ENCODE measurements at regions not wholly inside any gene's neighbourhood (a gene's known extent, or its start where the extent isn't known, plus 50 kb on each side); places are given as distances from the start of the nearest gene placed in this dataset.

DNA sequence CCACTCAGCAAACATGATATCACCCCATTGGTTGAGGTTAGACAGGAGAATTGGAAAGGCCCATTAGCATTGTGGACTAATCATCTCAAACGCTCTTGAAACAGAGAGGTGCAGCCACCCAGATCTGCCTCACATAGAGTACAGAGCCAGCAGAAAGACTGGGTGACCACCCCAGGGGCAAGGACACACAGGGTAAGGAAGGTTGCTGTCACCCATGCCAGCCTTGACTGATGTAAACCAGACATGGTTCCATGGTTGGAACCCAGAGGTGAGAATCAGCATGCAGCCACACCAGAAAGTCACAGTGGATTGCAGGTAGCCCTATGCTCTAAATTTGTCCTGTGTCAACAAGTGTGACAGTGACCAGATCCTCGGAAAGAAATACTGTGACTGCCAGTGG, 1268.8 kb downstream of the EFNB2 start:
- no peaks in the 10 kb centered on the region for H3K9me3 Mint-ChIP-seq (ENCODE audit: insufficient read depth)
- no peak for DNase-seq
- H3K27ac Mint-ChIP-seq: no peak overlapping the region
- no peaks in the 10 kb centered on the region for H3K4me1 Mint-ChIP-seq (ENCODE audit: low read depth)
- ChIA-PET POLR2A (no interaction called here), CTCF (no interaction called here)
- H3K36me3 Mint-ChIP-seq (ENCODE audit: low read depth): no peaks in the 10 kb centered on the region
- no peak for ATAC-seq
- no peaks in the 10 kb centered on the region for H3K27me3 Mint-ChIP-seq (ENCODE audit: low read depth)
- no peak overlapping the region for H3K4me3 Mint-ChIP-seq

DNA sequence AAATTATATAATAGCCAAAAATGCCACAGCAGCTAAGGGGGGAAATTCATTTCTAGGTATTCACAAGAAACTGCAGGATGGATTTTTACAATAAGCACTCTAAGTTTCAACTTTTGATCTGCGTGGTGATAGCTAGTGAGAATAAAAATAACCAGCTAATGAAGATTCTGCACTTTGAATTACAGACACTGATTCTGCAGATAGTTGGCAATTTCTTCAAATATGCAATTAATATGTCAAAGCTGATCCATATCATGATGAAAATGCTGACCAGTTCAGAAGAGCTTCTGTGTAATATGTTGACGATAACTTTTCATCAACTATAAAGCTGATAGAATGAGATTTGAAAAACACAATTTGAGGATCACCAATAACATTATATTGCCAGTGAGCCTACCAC, 1272.9 kb downstream of the EFNB2 start:
- Mint-ChIP-seq H3K36me3 (ENCODE audit: low read depth) (no peaks in the 10 kb centered on the region), H3K27me3 (ENCODE audit: low read depth) (no peaks in the 10 kb centered on the region), H3K9me3 (ENCODE audit: insufficient read depth) (no peaks in the 10 kb centered on the region), H3K4me3 (no peak overlapping the region), H3K4me1 (ENCODE audit: low read depth) (no peaks in the 10 kb centered on the region), H3K27ac (no peak overlapping the region)
- ATAC-seq: no peak
- ChIA-PET POLR2A (no interaction called here), CTCF (no interaction called here)
- no peak for DNase-seq

GRCh38 chr13:105259426-105259825, 1276.0 kb downstream of the EFNB2 start:
- H3K4me3 Mint-ChIP-seq: no peak overlapping the region
- no peaks in the 10 kb centered on the region for H3K36me3 Mint-ChIP-seq (ENCODE audit: low read depth)
- ChIA-PET CTCF (no interaction called here), POLR2A (interaction anchor here (0.7 kb wide), 1 partner anchor 408 kb away, joined by 4 read pairs; no protein-coding TSS in a partner anchor)
- H3K27ac Mint-ChIP-seq: no peak overlapping the region
- no peaks in the 10 kb centered on the region for H3K4me1 Mint-ChIP-seq (ENCODE audit: low read depth)
- no peak for DNase-seq
- H3K9me3 Mint-ChIP-seq (ENCODE audit: insufficient read depth): no peaks in the 10 kb centered on the region
- H3K27me3 Mint-ChIP-seq (ENCODE audit: low read depth): no peaks in the 10 kb centered on the region
- ATAC-seq: no peak

GRCh38 chr13:105255472-105255871, 1280.0 kb downstream of the EFNB2 start:
- DNase-seq (no peak), ATAC-seq (no peak)
- H3K27ac Mint-ChIP-seq: no peak overlapping the region
- ChIA-PET CTCF (no interaction called here), POLR2A (no interaction called here)
- H3K9me3 Mint-ChIP-seq (ENCODE audit: insufficient read depth): no peaks in the 10 kb centered on the region
- H3K4me3 Mint-ChIP-seq: no peak overlapping the region
- H3K27me3 Mint-ChIP-seq (ENCODE audit: low read depth): no peaks in the 10 kb centered on the region
- no peaks in the 10 kb centered on the region for H3K36me3 Mint-ChIP-seq (ENCODE audit: low read depth)
- H3K4me1 Mint-ChIP-seq (ENCODE audit: low read depth): no peaks in the 10 kb centered on the region

DNA sequence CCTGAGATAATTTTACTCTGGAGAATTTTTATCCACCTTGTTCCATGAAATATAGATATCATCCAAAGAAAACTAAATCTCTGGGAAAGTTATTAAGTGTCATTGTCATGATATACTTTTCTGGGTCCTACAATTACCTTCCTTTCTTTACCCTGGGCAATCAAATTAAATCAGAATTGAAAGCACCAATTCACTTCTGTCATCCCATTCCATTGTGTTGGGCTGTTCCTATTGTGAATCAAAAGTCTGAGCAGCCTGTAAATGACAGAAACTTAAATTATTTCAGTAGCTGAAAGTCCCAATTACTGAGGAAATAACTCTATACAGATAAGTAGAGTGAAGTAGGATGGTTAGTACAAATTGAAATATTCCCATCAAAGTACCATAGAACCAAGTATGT, 1284.2 kb downstream of the EFNB2 start:
- Mint-ChIP-seq H3K36me3 (ENCODE audit: low read depth) (no peaks in the 10 kb centered on the region), H3K27ac (no peak overlapping the region), H3K4me1 (ENCODE audit: low read depth) (no peaks in the 10 kb centered on the region), H3K4me3 (no peak overlapping the region), H3K27me3 (ENCODE audit: low read depth) (no peaks in the 10 kb centered on the region), H3K9me3 (ENCODE audit: insufficient read depth) (peaks cover 6% of the 10 kb centered on the region)
- ChIA-PET CTCF (no interaction called here), POLR2A (no interaction called here)
- no peak for ATAC-seq
- DNase-seq: no peak

- no peak for DNase-seq
- CTCF ChIA-PET: no interaction called here
- Mint-ChIP-seq H3K27me3 (ENCODE audit: low read depth) (no peaks in the 10 kb centered on the region), H3K4me3 (no peak overlapping the region), H3K4me1 (ENCODE audit: low read depth) (no peaks in the 10 kb centered on the region), H3K27ac (no peak overlapping the region), H3K9me3 (ENCODE audit: insufficient read depth) (peaks cover 6% of the 10 kb centered on the region), H3K36me3 (ENCODE audit: low read depth) (no peaks in the 10 kb centered on the region)
- POLR2A ChIA-PET: no interaction called here
- ATAC-seq: no peak
Observed at GRCh38 chr13:105247830-105248229, 1287.6 kb downstream of the EFNB2 start.

- Mint-ChIP-seq H3K36me3 (ENCODE audit: low read depth) (no peaks in the 10 kb centered on the region), H3K9me3 (ENCODE audit: insufficient read depth) (no peaks in the 10 kb centered on the region), H3K27me3 (ENCODE audit: low read depth) (no peaks in the 10 kb centered on the region), H3K4me3 (no peak overlapping the region), H3K4me1 (ENCODE audit: low read depth) (no peaks in the 10 kb centered on the region), H3K27ac (no peak overlapping the region)
- DNase-seq (no peak), ATAC-seq (no peak)
- ChIA-PET POLR2A (no interaction called here), CTCF (no interaction called here)
Observed at GRCh38 chr13:105240371-105240770, 1295.1 kb downstream of the EFNB2 start.

GRCh38 chr13:105232439-105232838, 1303.0 kb downstream of the EFNB2 start:
- H3K4me3 Mint-ChIP-seq: no peak overlapping the region
- no peaks in the 10 kb centered on the region for H3K4me1 Mint-ChIP-seq (ENCODE audit: low read depth)
- H3K9me3 Mint-ChIP-seq (ENCODE audit: insufficient read depth): no peaks in the 10 kb centered on the region
- CTCF ChIA-PET: no interaction called here
- DNase-seq (no peak), ATAC-seq (no peak)
- POLR2A ChIA-PET: no interaction called here
- H3K27ac Mint-ChIP-seq: no peak overlapping the region
- H3K36me3 Mint-ChIP-seq (ENCODE audit: low read depth): no peaks in the 10 kb centered on the region
- no peaks in the 10 kb centered on the region for H3K27me3 Mint-ChIP-seq (ENCODE audit: low read depth)

- Mint-ChIP-seq H3K27ac (no peak overlapping the region), H3K9me3 (ENCODE audit: insufficient read depth) (no peaks in the 10 kb centered on the region), H3K36me3 (ENCODE audit: low read depth) (no peaks in the 10 kb centered on the region), H3K4me3 (no peak overlapping the region), H3K4me1 (ENCODE audit: low read depth) (no peaks in the 10 kb centered on the region), H3K27me3 (ENCODE audit: low read depth) (no peaks in the 10 kb centered on the region)
- ChIA-PET POLR2A (no interaction called here), CTCF (no interaction called here)
- no peak for ATAC-seq
- no peak for DNase-seq
Observed at GRCh38 chr13:105232006-105232405, 1303.5 kb downstream of the EFNB2 start.

- CTCF ChIA-PET: no interaction called here
Observed at GRCh38 chr13:105231579-105231978, 1303.9 kb downstream of the EFNB2 start.

DNA sequence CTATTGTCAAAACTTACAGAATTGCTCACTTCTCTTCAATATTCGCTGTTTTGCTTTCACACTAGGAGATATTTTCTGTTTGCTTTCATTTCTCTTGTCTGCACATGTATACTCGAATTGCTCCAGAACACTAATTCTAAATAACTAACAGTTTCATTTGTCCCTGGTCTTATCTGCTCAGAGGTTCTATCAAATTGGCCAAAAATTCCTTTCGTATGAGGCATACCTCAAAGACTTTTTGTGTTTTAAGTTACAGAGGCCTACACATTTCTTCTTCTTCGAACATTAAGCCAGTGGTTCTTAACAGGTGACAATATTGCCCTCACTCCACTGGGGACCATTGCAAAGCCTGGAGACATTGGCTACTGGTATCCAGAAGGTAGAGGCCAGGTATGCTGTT, 1314.6 kb downstream of the EFNB2 start:
- ATAC-seq (no peak), DNase-seq (no peak)
- Mint-ChIP-seq H3K36me3 (ENCODE audit: low read depth) (no peaks in the 10 kb centered on the region), H3K4me3 (no peak overlapping the region), H3K4me1 (ENCODE audit: low read depth) (no peaks in the 10 kb centered on the region), H3K27ac (no peak overlapping the region), H3K9me3 (ENCODE audit: insufficient read depth) (no peaks in the 10 kb centered on the region), H3K27me3 (ENCODE audit: low read depth) (no peaks in the 10 kb centered on the region)
- ChIA-PET POLR2A (no interaction called here), CTCF (no interaction called here)

More at GRCh38 chr13:105231579-105231978, 1303.9 kb downstream of the EFNB2 start:
- Mint-ChIP-seq H3K36me3 (ENCODE audit: low read depth) (no peaks in the 10 kb centered on the region), H3K9me3 (ENCODE audit: insufficient read depth) (no peaks in the 10 kb centered on the region), H3K4me1 (ENCODE audit: low read depth) (no peaks in the 10 kb centered on the region), H3K27me3 (ENCODE audit: low read depth) (no peaks in the 10 kb centered on the region), H3K4me3 (no peak overlapping the region), H3K27ac (no peak overlapping the region)
- POLR2A ChIA-PET: no interaction called here
- DNase-seq: no peak
- ATAC-seq: no peak

DNA sequence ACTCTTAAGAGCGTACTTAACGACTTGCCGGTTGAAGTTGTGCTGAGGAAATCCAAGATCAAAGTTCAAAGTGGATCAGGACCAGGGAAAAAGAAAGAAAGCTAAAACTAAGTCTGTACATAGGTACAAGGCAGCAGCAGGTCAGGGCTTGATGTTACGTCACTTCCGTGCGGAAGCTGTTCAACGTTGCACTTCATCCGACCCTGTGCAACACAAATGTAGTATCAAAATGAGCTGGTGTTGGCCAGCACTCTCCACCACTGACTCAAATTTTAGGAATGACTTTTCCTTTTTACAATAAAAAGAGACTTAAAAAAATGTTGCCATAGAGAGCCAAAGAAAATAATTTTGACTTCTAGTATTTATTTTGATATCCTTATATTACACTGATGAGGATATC, 1315.4 kb downstream of the EFNB2 start:
- CTCF ChIA-PET: no interaction called here
- ATAC-seq (no peak), DNase-seq (no peak)
- no peak overlapping the region for H3K27ac Mint-ChIP-seq
- no peaks in the 10 kb centered on the region for H3K9me3 Mint-ChIP-seq (ENCODE audit: insufficient read depth)
- no peak overlapping the region for H3K4me3 Mint-ChIP-seq
- POLR2A ChIA-PET: no interaction called here
- H3K36me3 Mint-ChIP-seq (ENCODE audit: low read depth): no peaks in the 10 kb centered on the region
- no peaks in the 10 kb centered on the region for H3K27me3 Mint-ChIP-seq (ENCODE audit: low read depth)
- no peaks in the 10 kb centered on the region for H3K4me1 Mint-ChIP-seq (ENCODE audit: low read depth)

- DNase-seq (no peak), ATAC-seq (no peak)
- no peak overlapping the region for H3K4me3 Mint-ChIP-seq
- H3K4me1 Mint-ChIP-seq (ENCODE audit: low read depth): no peaks in the 10 kb centered on the region
- H3K9me3 Mint-ChIP-seq (ENCODE audit: insufficient read depth): no peaks in the 10 kb centered on the region
- CTCF ChIA-PET: no interaction called here
- H3K36me3 Mint-ChIP-seq (ENCODE audit: low read depth): no peaks in the 10 kb centered on the region
- H3K27ac Mint-ChIP-seq: no peak overlapping the region
- H3K27me3 Mint-ChIP-seq (ENCODE audit: low read depth): no peaks in the 10 kb centered on the region
- POLR2A ChIA-PET: no interaction called here
Observed at GRCh38 chr13:105219651-105220050, 1315.8 kb downstream of the EFNB2 start.
